PC-9 (cell line): ENCODE measurements at regions not wholly inside any gene's neighbourhood (a gene's known extent, or its start where the extent isn't known, plus 50 kb on each side); places are given as distances from the start of the nearest gene placed in this dataset.

Experiments
- BruUV-seq: library from RNA; stranded (reverse); fragments of 400-500 nt; replicated peaks from 2 replicates; lab custom pipeline; 2021; lab: Mats Ljungman, UMichigan
- CTCF ChIA-PET: fragments of 300-600 bp; sonication (Branson Sonifier 250); formaldehyde crosslinking; loops from one replicate; lab custom pipeline; 2022; ENCODE audit warnings: antibody characterized with exemption; lab: Charles Lee
- POLR2A ChIA-PET: fragments of 300-600 bp; sonication (Branson Sonifier 250); formaldehyde crosslinking; loops from one replicate; lab custom pipeline; 2022; ENCODE audit warnings: antibody characterized with exemption; ENCODE audit not compliant: unreplicated experiment; lab: Charles Lee
- DNase-seq, 2 experiments: peaks; one replicate each; pipeline versions ENCODE4 v3.0.0 to v3.0.0-alpha.2; 2015 to 2022; ENCODE audit warnings: mixed read lengths in 1 of 2
- H2AFZ ChIP-seq: fragments of 200-600 bp; sonication (generic); 2 replicates; pipeline ENCODE4 v1.8.1; 2017; ENCODE audit warnings: antibody characterized with exemption
- H3F3A ChIP-seq: fragments of 200-600 bp; sonication (generic); 2 replicates; pipeline ENCODE4 v1.8.1; 2017; ENCODE audit warnings: antibody characterized with exemption, mild to moderate bottlenecking, low read depth; ENCODE audit not compliant: insufficient read depth
- H3K27ac ChIP-seq: fragments of 200-600 bp; sonication (generic); 2 replicates; pipeline ENCODE4 v1.6.1; 2016; ENCODE audit warnings: mixed run types
- H3K27me3 ChIP-seq: fragments of 200-600 bp; sonication (generic); 2 replicates; pipeline ENCODE4 v1.6.1; 2016; ENCODE audit warnings: low read depth, mixed run types; ENCODE audit not compliant: insufficient read depth
- H3K36me3 ChIP-seq: fragments of 200-600 bp; sonication (generic); 2 replicates; pipeline ENCODE4 v1.6.1; 2016; ENCODE audit warnings: low read depth, mixed run types
- H3K4me1 ChIP-seq: fragments of 200-600 bp; sonication (generic); replicated peaks from 2 replicates; pipeline ENCODE4 v1.6.1; 2016; ENCODE audit warnings: mixed run types; ENCODE audit not compliant: insufficient read depth
- H3K4me2 ChIP-seq: fragments of 200-600 bp; sonication (generic); 2 replicates; pipeline ENCODE4 v1.6.1; 2017; ENCODE audit warnings: mixed run types
- H3K4me3 ChIP-seq: fragments of 200-600 bp; sonication (generic); 2 replicates; pipeline ENCODE4 v1.6.1; 2016; ENCODE audit warnings: mixed run types
- H3K79me2 ChIP-seq: fragments of 200-600 bp; sonication (generic); 2 replicates; pipeline ENCODE4 v1.6.1; 2017; ENCODE audit warnings: low read depth, mixed run types
- H3K9me2 ChIP-seq: fragments of 200-600 bp; sonication (generic); 2 replicates; pipeline ENCODE4 v1.8.1; 2017; ENCODE audit warnings: mild to moderate bottlenecking; ENCODE audit not compliant: insufficient read depth
- H3K9me3 ChIP-seq: fragments of 200-600 bp; sonication (generic); 2 replicates; pipeline ENCODE4 v1.8.1; 2016; ENCODE audit warnings: low read depth; ENCODE audit not compliant: insufficient read depth
- H4K20me1 ChIP-seq: fragments of 200-600 bp; sonication (generic); 2 replicates; pipeline ENCODE4 v1.8.1; 2017; ENCODE audit not compliant: insufficient read depth
- CTCF ChIP-seq: fragments of 200-600 bp; sonication (generic); conservative IDR thresholded peaks from 2 replicates; pipeline ENCODE4 v1.6.1; 2017; ENCODE audit warnings: mixed run types, antibody characterized with exemption, mild to moderate bottlenecking, moderate library complexity
- EZH2 ChIP-seq: fragments of 200-600 bp; sonication (generic); IDR thresholded peaks from 2 replicates; pipeline ENCODE4 v1.8.0; 2017; ENCODE audit warnings: antibody characterized with exemption, low read depth
- intact Hi-C: fragments of 100-400 bp; cut with micrococcal nuclease; formaldehyde crosslinking; loops from one replicate; pipeline ENCODE4 v1.10.0; 2022; ENCODE audit not compliant: unreplicated experiment

GRCh38 chr10:76786504-76787072 lies 851.0 kb downstream of the KCNMA1 start:
- H3K4me2 ChIP-seq = no peak overlapping the region
- no peaks in the 10 kb centered on the region for H3F3A ChIP-seq
- TF ChIP-seq EZH2 (no peak), CTCF (no peak)
- ChIA-PET CTCF (no interaction called here), POLR2A (no interaction called here)
- no peak overlapping the region for H3K4me3 ChIP-seq
- no TSS peak for BruUV-seq
- H3K27ac ChIP-seq = no peak overlapping the region
- DNase-seq = no peak
- no peaks in the 10 kb centered on the region; the same call in 1 of the 2 replicates for H3K9me3 ChIP-seq
- H3K9me2 ChIP-seq = no peaks in the 10 kb centered on the region
- no peaks in the 10 kb centered on the region for H3K4me1 ChIP-seq
- H4K20me1 ChIP-seq = no peaks in the 10 kb centered on the region
- H3K79me2 ChIP-seq = no peaks in the 10 kb centered on the region
- intact Hi-C loops = no loop called here
- no peaks in the 10 kb centered on the region for H3K27me3 ChIP-seq
- no peaks in the 10 kb centered on the region for H3K36me3 ChIP-seq
- no peak overlapping the region for H2AFZ ChIP-seq

- Histone ChIP-seq H3K9me2 (no peaks in the 10 kb centered on the region), H3K4me3 (no peak overlapping the region), H3K27me3 (no peaks in the 10 kb centered on the region), H4K20me1 (no peaks in the 10 kb centered on the region), H3K27ac (no peak overlapping the region), H3F3A (no peaks in the 10 kb centered on the region), H3K79me2 (no peaks in the 10 kb centered on the region), H3K4me2 (no peak overlapping the region), H3K9me3 (no peaks in the 10 kb centered on the region; the same call in 1 of the 2 replicates), H3K36me3 (no peaks in the 10 kb centered on the region), H2AFZ (no peak overlapping the region), H3K4me1 (no peaks in the 10 kb centered on the region)
- no TSS peak for BruUV-seq
- CTCF ChIA-PET = no interaction called here
- POLR2A ChIA-PET = no interaction called here
- TF ChIP-seq EZH2 (no peak), CTCF (no peak)
- no peak for DNase-seq
- intact Hi-C loops = no loop called here
Observed at GRCh38 chr10:76784076-76784475, 853.5 kb downstream of the KCNMA1 start.

GRCh38 chr10:76779796-76780301 lies 857.8 kb downstream of the KCNMA1 start:
- no peaks in the 10 kb centered on the region for H4K20me1 ChIP-seq
- no peaks in the 10 kb centered on the region for H3K36me3 ChIP-seq
- H3K4me3 ChIP-seq = no peak overlapping the region
- no peaks in the 10 kb centered on the region for H3F3A ChIP-seq
- no peak overlapping the region for H3K4me2 ChIP-seq
- no peaks in the 10 kb centered on the region for H3K9me2 ChIP-seq
- no peak overlapping the region for H2AFZ ChIP-seq
- H3K79me2 ChIP-seq = no peaks in the 10 kb centered on the region
- TF ChIP-seq EZH2 = no peak
- TF ChIP-seq CTCF = no peak
- no peaks in the 10 kb centered on the region for H3K27me3 ChIP-seq
- intact Hi-C loops = no loop called here
- H3K4me1 ChIP-seq = no peaks in the 10 kb centered on the region
- DNase-seq = no peak
- H3K9me3 ChIP-seq = no peaks in the 10 kb centered on the region
- no TSS peak for BruUV-seq
- POLR2A ChIA-PET = no interaction called here
- CTCF ChIA-PET = no interaction called here
- H3K27ac ChIP-seq = no peak overlapping the region
